ENCODE measurements at regions not wholly inside any gene's neighbourhood (a gene's known extent, or its start where the extent isn't known, plus 50 kb on each side); places are given as distances from the start of the nearest gene placed in this dataset.
A peak's percentile ranks its signal among the peaks of the same experiment; 100 is the strongest.

- no peaks in the 10 kb centered on the region for H3K36me3 ChIP-seq
- no peak overlapping the region for H3K27ac ChIP-seq
- intact Hi-C loops (cut with DNase I; ENCODE audit: low total_unique reads) (no loop called here), in situ Hi-C loops (cut with MboI; ENCODE audit: low pct_ligation_motif_present in 1 of 4, low pct_unique_long_range_greater_than_20kb in 1 of 4, low sequenced_read_pairs in 3 of 4) (no loop called here)
- H3K4me1 ChIP-seq: no peaks in the 10 kb centered on the region
- TF ChIP-seq POLR2AphosphoS5 (IDR thresholded peaks at IDR 0.05) (no peak), POLR2A (IDR thresholded peaks at IDR 0.05) (no peak), CTCF (IDR thresholded peaks at IDR 0.05) (no peak), EP300 (IDR thresholded peaks at IDR 0.05; ENCODE audit: low read depth) (no peak)
- H3K9me3 ChIP-seq: no peaks in the 10 kb centered on the region
- WGBS, 2 donors (ENCODE audit: low coverage in 1 of 2): 89 to 96% methylated on average over 7 to 15 of the region's 15 CpGs
- no peaks in the 10 kb centered on the region for H3K27me3 ChIP-seq
- no peak overlapping the region for H3K4me3 ChIP-seq
- no peak for DNase-seq
Observed at GRCh38 chr10:3404381-3404780, 231.8 kb upstream of the PITRM1 start.

- intact Hi-C loops (cut with DNase I; ENCODE audit: low total_unique reads): no loop called here
Observed at GRCh38 chr10:3402187-3402751, 229.7 kb upstream of the PITRM1 start.

GRCh38 chr10:3401491-3401938 is 228.9 kb upstream of the PITRM1 start:
- Histone ChIP-seq H3K4me1 (peaks cover 0 to 5% (median 0%) of the 10 kb centered on the region in 4 donors), H3K36me3 (no peaks in the 10 kb centered on the region), H3K9me3 (no peaks in the 10 kb centered on the region), H3K27me3 (no peaks in the 10 kb centered on the region), H3K4me3 (no peak overlapping the region), H3K27ac (peak overlapping the region in 2 of 4 donors; percentile 28 to 31)
- intact Hi-C loops (cut with DNase I; ENCODE audit: low total_unique reads) (no loop called here), in situ Hi-C loops (cut with MboI; ENCODE audit: low pct_ligation_motif_present in 1 of 4, low pct_unique_long_range_greater_than_20kb in 1 of 4, low sequenced_read_pairs in 3 of 4) (no loop called here)
- 68 to 77% methylated on average over 6 of the region's 6 CpGs for WGBS, 2 donors (ENCODE audit: low coverage in 1 of 2)
- no peak for DNase-seq
- TF ChIP-seq EP300 (IDR thresholded peaks at IDR 0.05; ENCODE audit: low read depth) (no peak), POLR2AphosphoS5 (IDR thresholded peaks at IDR 0.05) (no peak)

More at GRCh38 chr10:3402187-3402751, 229.7 kb upstream of the PITRM1 start:
- H3K27me3 ChIP-seq: no peaks in the 10 kb centered on the region
- H3K4me1 ChIP-seq: no peaks in the 10 kb centered on the region
- in situ Hi-C loops (cut with MboI; ENCODE audit: low pct_ligation_motif_present in 1 of 4, low pct_unique_long_range_greater_than_20kb in 1 of 4, low sequenced_read_pairs in 3 of 4): no loop called here
- no peak for TF ChIP-seq POLR2A (IDR thresholded peaks at IDR 0.05)
- TF ChIP-seq CTCF (IDR thresholded peaks at IDR 0.05): no peak
- no peak for TF ChIP-seq EP300 (IDR thresholded peaks at IDR 0.05; ENCODE audit: low read depth)
- TF ChIP-seq POLR2AphosphoS5 (IDR thresholded peaks at IDR 0.05): no peak
- 75 to 86% methylated on average over 10 of the region's 10 CpGs for WGBS, 2 donors (ENCODE audit: low coverage in 1 of 2)
- H3K4me3 ChIP-seq: no peak overlapping the region
- no peak overlapping the region for H3K27ac ChIP-seq
- no peak for DNase-seq
- no peaks in the 10 kb centered on the region for H3K36me3 ChIP-seq
- no peaks in the 10 kb centered on the region for H3K9me3 ChIP-seq

- peak overlapping the region in 3 of 4 donors; percentile 36 to 45 (median 39) for H3K27ac ChIP-seq
- intact Hi-C loops (cut with DNase I; ENCODE audit: low total_unique reads): no loop called here
- in situ Hi-C loops (cut with MboI; ENCODE audit: low pct_ligation_motif_present in 1 of 4, low pct_unique_long_range_greater_than_20kb in 1 of 4, low sequenced_read_pairs in 3 of 4): no loop called here
- H3K4me3 ChIP-seq: no peak overlapping the region
- no peak for TF ChIP-seq POLR2AphosphoS5 (IDR thresholded peaks at IDR 0.05)
- no peak for TF ChIP-seq EP300 (IDR thresholded peaks at IDR 0.05; ENCODE audit: low read depth)
- no peaks in the 10 kb centered on the region for H3K9me3 ChIP-seq
- WGBS, 2 donors (ENCODE audit: low coverage in 1 of 2): 58 to 62% methylated on average over 5 of the region's 5 CpGs
- no peaks in the 10 kb centered on the region for H3K36me3 ChIP-seq
- H3K4me1 ChIP-seq: peaks cover 0 to 5% (median 0%) of the 10 kb centered on the region in 4 donors
- H3K27me3 ChIP-seq: no peaks in the 10 kb centered on the region
- DNase-seq: no peak
Observed at GRCh38 chr10:3400348-3400747, 227.8 kb upstream of the PITRM1 start.

GRCh38 chr10:3399756-3400155 is 227.2 kb upstream of the PITRM1 start:
- 53 to 63% methylated on average over 4 to 6 of the region's 6 CpGs for WGBS, 2 donors (ENCODE audit: low coverage in 1 of 2)
- in situ Hi-C loops (cut with MboI; ENCODE audit: low pct_ligation_motif_present in 1 of 4, low pct_unique_long_range_greater_than_20kb in 1 of 4, low sequenced_read_pairs in 3 of 4): no loop called here

More at GRCh38 chr10:3399756-3400155, 227.2 kb upstream of the PITRM1 start:
- Histone ChIP-seq H3K4me1 (peaks cover 0 to 5% (median 0%) of the 10 kb centered on the region in 4 donors), H3K36me3 (no peaks in the 10 kb centered on the region), H3K9me3 (no peaks in the 10 kb centered on the region), H3K4me3 (no peak overlapping the region), H3K27ac (peak overlapping the region in 3 of 4 donors; percentile 36 to 45 (median 39)), H3K27me3 (no peaks in the 10 kb centered on the region)
- TF ChIP-seq EP300 (IDR thresholded peaks at IDR 0.05; ENCODE audit: low read depth): no peak
- TF ChIP-seq POLR2A (IDR thresholded peaks at IDR 0.05): no peak
- TF ChIP-seq POLR2AphosphoS5 (IDR thresholded peaks at IDR 0.05): no peak
- intact Hi-C loops (cut with DNase I; ENCODE audit: low total_unique reads): no loop called here
- no peak for DNase-seq

All from transverse colon (tissue), 4 donors.